ENCODE measurements at regions not wholly inside any gene's neighbourhood (a gene's known extent, or its start where the extent isn't known, plus 50 kb on each side); places are given as distances from the start of the nearest gene placed in this dataset.

- dilution Hi-C loops (cut with MboI; ENCODE audit: extremely low pct_ligation_motif_present, low sequenced_read_pairs) (no loop called here), intact Hi-C loops (cut with micrococcal nuclease) (no loop called here)
- no peak overlapping the region for H3K4me3 ChIP-seq (replicated peaks in 1 of 3; ENCODE audit: insufficient read depth in 1 of 3, low read depth in 1 of 3, low read length in 3 of 3)
- no peaks in the 10 kb centered on the region for H3K4me1 ChIP-seq (ENCODE audit: control insufficient read depth, extremely low read depth, insufficient read depth, low read length)
- H3K27me3 ChIP-seq (ENCODE audit: control insufficient read depth in 2 of 2, insufficient read depth in 2 of 2, low read length in 2 of 2) = no peaks in the 10 kb centered on the region
- no peak for DNase-seq (ENCODE audit: low read depth, low spot score)
- ChIA-PET POLR2A (no interaction called here), CTCF (no interaction called here)
- no peaks in the 10 kb centered on the region for H3K9me3 ChIP-seq (replicated peaks; ENCODE audit: control insufficient read depth, insufficient read depth, low read length)
- no peak overlapping the region for H3K4me2 ChIP-seq (ENCODE audit: insufficient read depth, low read length)
- no peaks in the 10 kb centered on the region for H3K9me1 ChIP-seq (replicated peaks; ENCODE audit: control insufficient read depth, extremely low read depth, insufficient read depth, low read length)
- no peak for TF ChIP-seq POLR2AphosphoS5 (IDR thresholded peaks at IDR 0.05; ENCODE audit: insufficient read depth, low read depth, low read length)
- TF ChIP-seq FOS (IDR thresholded peaks at IDR 0.05; ENCODE audit: borderline replicate concordance, insufficient read depth, low read length) = no peak
- no peak for TF ChIP-seq POLR2A (IDR thresholded peaks at IDR 0.05; ENCODE audit: low read depth, low read length)
- no peak for TF ChIP-seq JUN (IDR thresholded peaks at IDR 0.05; ENCODE audit: borderline replicate concordance, insufficient read depth, insufficient read length, low read depth)
- no peak for TF ChIP-seq CTCF (IDR thresholded peaks at IDR 0.05; ENCODE audit: extremely low read depth in 1 of 2, insufficient read depth in 1 of 2, low read depth in 1 of 2, low read length in 2 of 2)
- no peak for TF ChIP-seq MYC (IDR thresholded peaks at IDR 0.05; ENCODE audit: low read depth, low read length)
- no peak for TF ChIP-seq MAX (IDR thresholded peaks at IDR 0.05; ENCODE audit: insufficient read depth, insufficient read length)
- TF ChIP-seq GATA2 (IDR thresholded peaks at IDR 0.05; ENCODE audit: insufficient read depth, insufficient read length, low read depth, low read length) = no peak
- TF ChIP-seq EZH2 (IDR thresholded peaks at IDR 0.05; ENCODE audit: borderline replicate concordance, low read depth, low read length, severe bottlenecking) = no peak
- no peak for FAIRE-seq
- no peaks in the 10 kb centered on the region for H3K36me3 ChIP-seq (ENCODE audit: control insufficient read depth in 2 of 2, extremely low read depth in 1 of 2, insufficient read depth in 2 of 2, low read length in 2 of 2)
- H3K9ac ChIP-seq (replicated peaks; ENCODE audit: extremely low read depth, insufficient read depth, low read length) = no peak overlapping the region
- H4K20me1 ChIP-seq (replicated peaks; ENCODE audit: control insufficient read depth, extremely low read depth, insufficient read depth, low read length) = no peaks in the 10 kb centered on the region
- no peak overlapping the region for H2AFZ ChIP-seq (ENCODE audit: low read depth, low read length)
- no peaks in the 10 kb centered on the region for H3K79me2 ChIP-seq (ENCODE audit: control insufficient read depth, insufficient read depth, low read length)
- no TSS peak for BruUV-seq (replicated peaks)
- H3K27ac ChIP-seq (ENCODE audit: insufficient read depth, low read depth, low read length) = no peak overlapping the region
These were observed 1037.3 kb downstream of the ROBO2 start for GRCh38 chr3:78077178-78077577.

Data from endothelial cell of umbilical vein (primary cell).